ENCODE measurements at regions not wholly inside any gene's neighbourhood (a gene's known extent, or its start where the extent isn't known, plus 50 kb on each side); places are given as distances from the start of the nearest gene placed in this dataset.

GRCh38 chr2:211306929-211307328 lies 750.5 kb downstream of the CPS1 start:
- no peak for TF ChIP-seq CTCF (IDR thresholded peaks at IDR 0.05)
- peaks cover 0 to 6% (median 0%) of the 10 kb centered on the region in 11 donors for H3K9me3 ChIP-seq
- no peak overlapping the region for H3K4me3 ChIP-seq
- no peaks in the 10 kb centered on the region for H3K4me1 ChIP-seq
- H3K36me3 ChIP-seq = no peaks in the 10 kb centered on the region
- DNase-seq (no peak), ATAC-seq (no peak)
- H3K27ac ChIP-seq = no peak overlapping the region
- no peaks in the 10 kb centered on the region for H3K27me3 ChIP-seq
- 59 to 62% methylated on average over 3 of the region's 3 CpGs for WGBS, 2 donors
- intact Hi-C loops (cut with DNase I) = no loop called here
